GM18508 (cell line): ENCODE measurements at regions not wholly inside any gene's neighbourhood (a gene's known extent, or its start where the extent isn't known, plus 50 kb on each side); places are given as distances from the start of the nearest gene placed in this dataset.
"Not testable (repeated sequence)": the region's sequence is repeated elsewhere in the genome, so short reads cannot be mapped to it uniquely, and the experiment has no call there.

Source experiments
- ATAC-seq: cut with Tn5 transposase; IDR thresholded peaks from one replicate; pipeline ENCODE4 v1.9.1; 2021; ENCODE audit warnings: moderate number of reproducible peaks; ENCODE audit not compliant: insufficient read depth, unreplicated experiment

- no peak for ATAC-seq
These were observed 110.4 kb upstream of the ARHGAP42 start for GRCh38 chr11:100576718-100577021.

GRCh38 chr11:100578831-100579311 lies 108.2 kb upstream of the ARHGAP42 start:
- no peak for ATAC-seq

GRCh38 chr11:100581318-100581717 lies 105.8 kb upstream of the ARHGAP42 start:
- ATAC-seq: no peak

- ATAC-seq: no peak
These were observed 102.7 kb upstream of the ARHGAP42 start for GRCh38 chr11:100584201-100584985.

- no peak for ATAC-seq
These were observed 101.4 kb upstream of the ARHGAP42 start for GRCh38 chr11:100585728-100586127.

GRCh38 chr11:100586361-100587101 lies 100.6 kb upstream of the ARHGAP42 start:
- no peak for ATAC-seq

GRCh38 chr11:100592619-100593260 lies 94.3 kb upstream of the ARHGAP42 start:
- ATAC-seq: no peak

GRCh38 chr11:100593291-100593690 lies 93.8 kb upstream of the ARHGAP42 start:
- ATAC-seq: no peak

GRCh38 chr11:100594320-100594719 lies 92.8 kb upstream of the ARHGAP42 start:
- ATAC-seq: no peak

- ATAC-seq: no peak
These were observed 86.1 kb upstream of the ARHGAP42 start for GRCh38 chr11:100600941-100601340.

GRCh38 chr11:100602716-100603115 lies 84.4 kb upstream of the ARHGAP42 start:
- ATAC-seq: no peak

GRCh38 chr11:100607761-100608160 lies 79.3 kb upstream of the ARHGAP42 start:
- not testable (repeated sequence) for ATAC-seq

- peak; percentile 96 for ATAC-seq
These were observed 74.3 kb upstream of the ARHGAP42 start for GRCh38 chr11:100612766-100613165.

- ATAC-seq: no peak
These were observed 68.2 kb upstream of the ARHGAP42 start for GRCh38 chr11:100618914-100619313.

GRCh38 chr11:100619484-100619883 lies 67.6 kb upstream of the ARHGAP42 start:
- no peak for ATAC-seq

- ATAC-seq: no peak
These were observed 64.7 kb upstream of the ARHGAP42 start for GRCh38 chr11:100622404-100622803.

GRCh38 chr11:100624346-100624745 lies 62.7 kb upstream of the ARHGAP42 start:
- no peak for ATAC-seq

GRCh38 chr11:100625041-100625440 lies 62.0 kb upstream of the ARHGAP42 start:
- no peak for ATAC-seq

GRCh38 chr11:100629671-100630070 lies 57.4 kb upstream of the ARHGAP42 start:
- ATAC-seq: no peak

GRCh38 chr11:100630898-100631297 lies 56.2 kb upstream of the ARHGAP42 start:
- ATAC-seq: no peak

- ATAC-seq: no peak
These were observed 55.8 kb upstream of the ARHGAP42 start for GRCh38 chr11:100631316-100631715.
